AG09319 (cell line): ENCODE measurements at regions not wholly inside any gene's neighbourhood (a gene's known extent, or its start where the extent isn't known, plus 50 kb on each side); places are given as distances from the start of the nearest gene placed in this dataset.

Source experiments
- DNase-seq: peaks from one replicate; pipeline ENCODE4 v3.0.0-alpha.2; 2010; ENCODE audit warnings: low read depth; ENCODE audit errors: extremely low read depth
- TF ChIP-seq, protein P1 (sequence below): IDR thresholded peaks from 2 replicates; pipeline ENCODE4 v1.5.1; 2011; ENCODE audit warnings: low read depth, mild to moderate bottlenecking, inconsistent platforms, low read length, moderate library complexity

DNA sequence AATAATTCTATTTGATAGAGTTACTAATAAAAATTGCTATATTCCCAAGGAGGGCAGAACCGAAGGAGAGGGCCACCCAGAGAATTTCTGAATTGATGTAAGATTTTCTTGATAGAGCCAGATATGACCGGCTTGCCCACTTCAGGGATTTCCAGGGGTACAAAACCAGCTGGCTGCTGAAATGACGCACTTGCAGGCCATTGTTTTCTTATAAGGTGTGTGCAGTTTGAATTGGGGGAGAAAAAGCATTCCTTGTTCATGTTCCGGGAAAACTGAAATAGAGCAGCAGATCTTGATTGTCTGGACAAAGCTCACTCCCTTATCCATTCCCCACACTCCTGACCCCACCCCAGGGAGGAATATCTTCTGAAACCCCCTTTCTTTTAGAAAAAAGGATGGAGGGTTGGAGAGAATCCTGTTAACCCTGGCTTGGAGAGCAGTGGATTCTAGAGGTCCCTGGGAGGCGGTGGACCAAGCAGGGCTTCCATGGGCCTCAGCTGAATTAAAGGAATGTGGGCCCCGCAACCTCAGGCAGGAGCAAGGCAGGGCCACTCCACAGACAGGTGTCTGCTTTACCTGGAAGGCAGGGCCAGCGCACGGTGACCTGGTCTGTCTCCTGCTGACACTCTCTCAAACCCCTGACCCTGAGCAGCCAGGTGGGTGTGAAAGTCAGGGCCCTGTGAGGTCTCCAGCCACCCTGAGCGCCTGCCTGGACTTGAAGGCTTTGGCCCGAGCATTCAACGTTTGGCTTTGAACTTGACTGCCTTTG is 96.4 kb downstream of the TMEM170B start:
- DNase-seq: no peak
- TF ChIP-seq, protein P1, sequence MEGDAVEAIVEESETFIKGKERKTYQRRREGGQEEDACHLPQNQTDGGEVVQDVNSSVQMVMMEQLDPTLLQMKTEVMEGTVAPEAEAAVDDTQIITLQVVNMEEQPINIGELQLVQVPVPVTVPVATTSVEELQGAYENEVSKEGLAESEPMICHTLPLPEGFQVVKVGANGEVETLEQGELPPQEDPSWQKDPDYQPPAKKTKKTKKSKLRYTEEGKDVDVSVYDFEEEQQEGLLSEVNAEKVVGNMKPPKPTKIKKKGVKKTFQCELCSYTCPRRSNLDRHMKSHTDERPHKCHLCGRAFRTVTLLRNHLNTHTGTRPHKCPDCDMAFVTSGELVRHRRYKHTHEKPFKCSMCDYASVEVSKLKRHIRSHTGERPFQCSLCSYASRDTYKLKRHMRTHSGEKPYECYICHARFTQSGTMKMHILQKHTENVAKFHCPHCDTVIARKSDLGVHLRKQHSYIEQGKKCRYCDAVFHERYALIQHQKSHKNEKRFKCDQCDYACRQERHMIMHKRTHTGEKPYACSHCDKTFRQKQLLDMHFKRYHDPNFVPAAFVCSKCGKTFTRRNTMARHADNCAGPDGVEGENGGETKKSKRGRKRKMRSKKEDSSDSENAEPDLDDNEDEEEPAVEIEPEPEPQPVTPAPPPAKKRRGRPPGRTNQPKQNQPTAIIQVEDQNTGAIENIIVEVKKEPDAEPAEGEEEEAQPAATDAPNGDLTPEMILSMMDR: no peak

DNA sequence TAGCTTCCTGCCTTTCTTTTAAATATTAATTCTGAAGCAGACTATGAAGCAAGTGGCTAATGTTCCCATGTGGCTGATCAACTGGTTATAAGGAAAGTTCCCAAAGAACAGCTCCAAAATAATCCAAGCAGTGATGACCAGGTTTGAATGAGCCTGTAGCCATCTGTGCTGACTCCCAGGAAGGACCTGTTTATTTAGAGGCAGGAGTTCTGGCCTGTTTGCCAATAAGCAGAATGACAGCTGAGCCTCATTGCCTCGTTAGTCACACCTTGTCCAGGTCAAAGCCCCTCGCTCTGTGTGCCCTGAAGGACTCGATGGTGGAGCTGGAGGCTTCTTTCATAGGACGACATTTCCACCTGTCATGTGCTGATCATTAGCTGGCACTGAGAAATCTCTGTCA is 97.4 kb downstream of the TMEM170B start:
- TF ChIP-seq, protein P1: no peak
- DNase-seq: no peak

DNA sequence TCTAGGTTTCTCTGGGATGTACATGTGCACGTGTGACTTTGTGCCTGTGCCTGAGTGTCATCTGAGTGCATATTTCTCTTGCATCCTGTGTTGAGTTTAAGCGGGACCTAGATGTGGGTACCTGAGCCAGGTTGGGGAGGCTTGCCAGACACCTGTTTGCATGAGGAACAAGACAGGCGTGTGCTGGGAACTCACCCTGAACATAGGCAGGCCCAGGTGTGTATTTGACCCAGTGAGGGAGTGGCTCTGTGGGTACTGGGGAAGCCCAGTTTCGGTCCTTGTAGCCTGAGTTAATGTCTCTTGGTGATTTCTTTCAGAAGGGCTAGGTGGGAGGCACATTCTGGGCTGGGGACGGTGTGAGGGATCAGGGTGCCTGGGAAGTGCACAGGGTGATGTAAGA is 98.6 kb downstream of the TMEM170B start:
- TF ChIP-seq, protein P1: no peak
- no peak for DNase-seq

DNA sequence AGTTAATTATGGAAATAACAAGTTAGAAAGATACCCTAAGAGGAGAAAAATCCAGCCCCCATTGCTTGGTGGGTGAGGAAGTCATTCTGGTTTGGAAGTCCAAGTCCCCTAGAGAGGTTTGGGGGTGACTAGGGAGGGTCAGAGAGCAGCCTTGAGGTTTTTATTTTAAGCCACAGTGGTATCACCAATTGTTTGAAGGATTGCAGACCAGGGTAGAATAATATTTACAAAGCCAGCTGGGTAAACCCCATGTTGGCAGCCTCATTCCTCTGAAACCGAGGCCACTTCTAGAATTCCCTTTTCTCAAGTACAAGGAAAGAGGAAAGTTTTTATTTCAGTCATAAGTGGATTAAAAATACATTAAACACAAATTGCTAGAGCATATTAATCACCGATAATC is 99.7 kb downstream of the TMEM170B start:
- TF ChIP-seq, protein P1: no peak
- no peak for DNase-seq

DNA sequence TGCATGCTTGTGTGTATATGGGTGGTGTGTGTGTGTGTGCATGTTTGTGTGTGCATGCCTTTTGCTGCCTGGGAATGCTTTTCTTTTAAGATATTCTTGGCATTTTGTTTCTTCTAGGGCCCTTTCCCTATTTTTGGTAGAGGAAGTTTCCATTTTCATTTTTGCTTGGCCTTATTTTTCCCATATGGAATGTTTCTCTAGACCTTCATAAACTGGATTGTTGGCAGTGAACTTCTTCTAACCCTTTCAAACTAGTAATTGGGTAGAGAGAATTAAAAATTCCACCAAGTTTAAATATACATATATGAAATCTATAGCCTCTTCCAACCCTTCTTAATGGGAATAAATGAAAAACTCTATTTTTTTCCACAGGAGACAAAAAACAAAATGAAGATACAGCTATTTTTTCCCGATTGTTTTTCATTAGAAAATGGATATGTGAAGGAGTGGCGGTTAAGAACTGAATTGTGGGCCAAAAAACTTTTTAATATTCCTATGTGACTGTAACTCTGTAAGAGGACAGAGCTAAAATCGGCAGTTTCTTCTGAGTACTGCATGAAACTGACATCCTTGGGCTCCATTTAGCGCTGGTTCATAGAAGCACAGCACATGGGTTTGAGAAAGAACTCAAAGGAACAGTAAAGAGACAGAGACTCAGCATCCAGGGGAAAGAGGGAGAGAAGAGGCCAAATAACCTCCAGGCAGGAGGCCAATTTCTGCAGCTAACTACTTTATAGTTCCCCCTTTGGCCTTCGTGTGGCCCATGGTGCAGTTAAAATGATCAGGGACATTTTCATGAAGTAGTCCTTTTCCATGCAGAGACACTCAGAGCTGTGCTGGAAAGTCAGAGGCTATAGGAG is 102.1 kb downstream of the TMEM170B start:
- DNase-seq: no peak

DNA sequence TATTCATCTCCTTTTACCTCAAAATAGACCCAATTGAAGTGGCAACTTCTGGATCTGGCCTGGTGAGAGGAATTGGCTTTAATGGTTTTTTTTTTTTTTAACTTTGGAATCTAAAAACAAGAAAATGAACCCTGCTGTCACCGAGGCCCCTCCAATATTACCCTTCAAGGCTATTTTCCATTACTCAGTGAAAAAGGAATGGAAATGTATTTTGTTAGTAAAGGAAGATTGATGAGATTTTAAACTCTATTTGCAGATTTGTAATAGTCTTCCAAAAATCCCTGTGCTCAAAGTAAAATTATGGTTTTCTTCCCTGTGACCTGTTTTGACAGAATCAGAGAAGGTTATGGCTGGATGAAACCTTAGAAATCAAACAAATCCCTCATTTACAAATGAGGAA is 102.9 kb downstream of the TMEM170B start:
- no peak for DNase-seq
- TF ChIP-seq, protein P1: no peak

More for the DNA sequence above, 102.1 kb downstream of the TMEM170B start:
- TF ChIP-seq, protein P1: no peak

DNA sequence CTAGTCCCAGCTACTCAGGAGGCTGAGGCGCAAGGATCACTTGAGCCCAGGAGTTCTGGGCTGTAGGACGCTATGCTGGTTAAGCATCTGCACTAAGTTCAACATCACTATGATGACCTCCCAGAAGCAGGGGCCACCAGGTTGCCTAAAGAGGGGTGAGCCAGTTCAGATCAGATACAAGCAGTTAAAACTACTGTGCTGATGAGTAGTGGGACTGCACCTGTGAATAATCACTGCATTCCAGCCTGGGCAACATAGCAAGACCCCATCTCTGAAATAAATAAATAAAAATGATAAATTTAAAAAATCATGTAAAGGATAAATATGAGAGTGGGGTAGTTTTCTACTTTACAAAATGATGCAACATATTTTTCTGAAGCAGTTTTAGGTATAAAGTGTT is 106.5 kb downstream of the TMEM170B start:
- TF ChIP-seq, protein P1: no peak
- no peak for DNase-seq
